DND-41 (cell line): ENCODE measurements at regions not wholly inside any gene's neighbourhood (a gene's known extent, or its start where the extent isn't known, plus 50 kb on each side); places are given as distances from the start of the nearest gene placed in this dataset.
A peak's percentile ranks its signal among the peaks of the same experiment; 100 is the strongest.

Experiments
- ATAC-seq: fragments of 200-7000 bp; cut with Tn5 transposase; 3 replicates; pipeline ENCODE4 v1.9.1; 2021; ENCODE audit warnings: low read depth; ENCODE audit not compliant: insufficient read depth
- DNase-seq: peaks from one replicate; pipeline ENCODE4 v3.0.0-alpha.2; 2020
- H2AFZ ChIP-seq: 2 replicates; pipeline ENCODE4 v1.6.0; 2012; ENCODE audit warnings: low read depth, low read length
- H3K27ac ChIP-seq: 2 replicates; pipeline ENCODE4 v1.5.1; 2012; ENCODE audit warnings: low read length, inconsistent platforms
- H3K27me3 ChIP-seq: fragments of 200-600 bp; sonication (generic); 2 replicates; pipeline ENCODE4 v1.6.0; 2012; ENCODE audit warnings: low read length, mild to moderate bottlenecking, inconsistent platforms; ENCODE audit not compliant: insufficient read depth, poor library complexity
- H3K36me3 ChIP-seq: 2 replicates; pipeline ENCODE4 v1.5.1; 2012; ENCODE audit warnings: low read length, inconsistent platforms; ENCODE audit not compliant: insufficient read depth
- H3K4me1 ChIP-seq: 2 replicates; pipeline ENCODE4 v1.5.1; 2012; ENCODE audit warnings: mild to moderate bottlenecking, low read length; ENCODE audit not compliant: insufficient read depth
- H3K4me2 ChIP-seq: 2 replicates; pipeline ENCODE4 v1.6.0; 2012; ENCODE audit warnings: mild to moderate bottlenecking, moderate library complexity, low read length, inconsistent platforms; ENCODE audit not compliant: insufficient read depth
- H3K4me3 ChIP-seq, 2 experiments: fragments of 200-600 bp in 1 of 2; shearing (Covaris generic) in 1 of 2; 2 replicates each; pipeline ENCODE4 v1.5.1; 2012 to 2016; ENCODE audit warnings: inconsistent platforms in 2 of 2, low read length in 2 of 2, mild to moderate bottlenecking in 2 of 2, low read depth in 1 of 2, moderate library complexity in 1 of 2
- H3K79me2 ChIP-seq: 2 replicates; pipeline ENCODE4 v1.6.0; 2012; ENCODE audit warnings: low read length, inconsistent platforms; ENCODE audit not compliant: insufficient read depth
- H3K9ac ChIP-seq: 2 replicates; pipeline ENCODE4 v1.6.0; 2012; ENCODE audit warnings: low read depth, mild to moderate bottlenecking, inconsistent platforms, low read length, moderate library complexity
- H3K9me3 ChIP-seq: 2 replicates; pipeline ENCODE4 v1.5.1; 2012; ENCODE audit warnings: low read length, moderate library complexity, mild to moderate bottlenecking, inconsistent platforms; ENCODE audit not compliant: insufficient read depth, severe bottlenecking
- H4K20me1 ChIP-seq: 2 replicates; pipeline ENCODE4 v1.6.0; 2012; ENCODE audit warnings: low read length; ENCODE audit not compliant: insufficient read depth
- CTCF ChIP-seq: IDR thresholded peaks from 2 replicates; pipeline ENCODE4 v1.5.1; 2012; ENCODE audit warnings: borderline replicate concordance, low read length, moderate library complexity, mild to moderate bottlenecking; ENCODE audit not compliant: poor library complexity, severe bottlenecking; ENCODE audit errors: extremely low read depth
- EZH2 ChIP-seq: IDR thresholded peaks from 3 replicates; pipeline ENCODE4 v1.6.1; 2012; ENCODE audit warnings: borderline replicate concordance, low read depth, mild to moderate bottlenecking, moderate library complexity, low read length, inconsistent platforms; ENCODE audit not compliant: severe bottlenecking

GRCh38 chr13:110000534-110001345, 214.4 kb upstream of the IRS2 start:
- no peaks in the 10 kb centered on the region for H3K79me2 ChIP-seq
- no peak overlapping the region for H3K4me2 ChIP-seq
- ATAC-seq = no peak
- no peak for TF ChIP-seq EZH2
- TF ChIP-seq CTCF = no peak
- no peak overlapping the region for H3K27ac ChIP-seq
- no peak for DNase-seq
- no peaks in the 10 kb centered on the region for H3K27me3 ChIP-seq
- H3K4me3 ChIP-seq = no peak overlapping the region
- H3K4me1 ChIP-seq = no peaks in the 10 kb centered on the region
- no peak overlapping the region for H3K9ac ChIP-seq
- no peak overlapping the region; the same call in 1 of the 2 replicates for H2AFZ ChIP-seq
- H3K36me3 ChIP-seq = no peaks in the 10 kb centered on the region
- H3K9me3 ChIP-seq = no peaks in the 10 kb centered on the region
- H4K20me1 ChIP-seq = no peaks in the 10 kb centered on the region

GRCh38 chr13:109999659-110000533, 213.5 kb upstream of the IRS2 start:
- H3K27me3 ChIP-seq = no peaks in the 10 kb centered on the region
- no peak overlapping the region for H3K9ac ChIP-seq
- TF ChIP-seq EZH2 (no peak), CTCF (no peak)
- H3K9me3 ChIP-seq = no peaks in the 10 kb centered on the region
- H3K4me2 ChIP-seq = no peak overlapping the region
- no peak overlapping the region for H3K4me3 ChIP-seq
- H3K27ac ChIP-seq = no peak overlapping the region
- ATAC-seq (no peak), DNase-seq (no peak)
- no peaks in the 10 kb centered on the region for H3K36me3 ChIP-seq
- no peaks in the 10 kb centered on the region for H4K20me1 ChIP-seq
- H3K4me1 ChIP-seq = no peaks in the 10 kb centered on the region
- no peaks in the 10 kb centered on the region for H3K79me2 ChIP-seq
- no peak overlapping the region for H2AFZ ChIP-seq

- Histone ChIP-seq H3K4me2 (no peak overlapping the region), H2AFZ (no peak overlapping the region), H3K27me3 (no peaks in the 10 kb centered on the region), H3K9ac (no peak overlapping the region), H3K4me3 (no peak overlapping the region), H3K36me3 (no peaks in the 10 kb centered on the region), H3K4me1 (no peaks in the 10 kb centered on the region), H3K79me2 (no peaks in the 10 kb centered on the region), H4K20me1 (no peaks in the 10 kb centered on the region), H3K27ac (no peak overlapping the region), H3K9me3 (no peaks in the 10 kb centered on the region)
- TF ChIP-seq CTCF = peak; percentile 21
- no peak for TF ChIP-seq EZH2
- no peak for DNase-seq
- ATAC-seq = no peak
These were observed 212.5 kb upstream of the IRS2 start for GRCh38 chr13:109998684-109999533.
